Stimulated activated CD4-positive, alpha-beta T cell treated with anti-CD3 and anti-CD28 coated beads, Interleukin-1b, Interleukin-23, amount 100 ng/mL, for 48 hours (primary cell): ENCODE measurements at regions not wholly inside any gene's neighbourhood (a gene's known extent, or its start where the extent isn't known, plus 50 kb on each side); places are given as distances from the start of the nearest gene placed in this dataset.

Experiments used
- DNase-seq: peaks from one replicate; pipeline ENCODE4 v3.0.0-alpha.2; 2020

- DNase-seq = no peak
Measured at GRCh38 chr3:30341079-30341478, 265.3 kb upstream of the TGFBR2 start.

- DNase-seq = no peak
Measured at GRCh38 chr3:30341851-30342250, 264.6 kb upstream of the TGFBR2 start.

- DNase-seq = peak; percentile 24
Measured at GRCh38 chr3:30342318-30343060, 263.9 kb upstream of the TGFBR2 start.

GRCh38 chr3:30343067-30343831 lies 263.2 kb upstream of the TGFBR2 start:
- DNase-seq = no peak

- DNase-seq = no peak
Measured at GRCh38 chr3:30343861-30344260, 262.5 kb upstream of the TGFBR2 start.

GRCh38 chr3:30344288-30344687 lies 262.1 kb upstream of the TGFBR2 start:
- DNase-seq = no peak

GRCh38 chr3:30346933-30347320 lies 259.5 kb upstream of the TGFBR2 start:
- no peak for DNase-seq

GRCh38 chr3:30347679-30348216 lies 258.7 kb upstream of the TGFBR2 start:
- DNase-seq = peak; percentile 49

GRCh38 chr3:30349507-30349906 lies 256.9 kb upstream of the TGFBR2 start:
- DNase-seq = no peak

- no peak for DNase-seq
Measured at GRCh38 chr3:30350011-30350410, 256.4 kb upstream of the TGFBR2 start.

GRCh38 chr3:30350901-30351300 lies 255.5 kb upstream of the TGFBR2 start:
- DNase-seq = no peak

- no peak for DNase-seq
Measured at GRCh38 chr3:30352410-30353318, 253.7 kb upstream of the TGFBR2 start.

GRCh38 chr3:30353711-30354467 lies 252.5 kb upstream of the TGFBR2 start:
- DNase-seq = peak; percentile 36

GRCh38 chr3:30354513-30354912 lies 251.9 kb upstream of the TGFBR2 start:
- DNase-seq = no peak

- DNase-seq = no peak
Measured at GRCh38 chr3:30354972-30355371, 251.4 kb upstream of the TGFBR2 start.

GRCh38 chr3:30355622-30356021 lies 250.8 kb upstream of the TGFBR2 start:
- DNase-seq = no peak

- no peak for DNase-seq
Measured at GRCh38 chr3:30356866-30357753, 249.3 kb upstream of the TGFBR2 start.

- DNase-seq = no peak
Measured at GRCh38 chr3:30357897-30358296, 248.5 kb upstream of the TGFBR2 start.

GRCh38 chr3:30358871-30359270 lies 247.5 kb upstream of the TGFBR2 start:
- no peak for DNase-seq

GRCh38 chr3:30368978-30369377 lies 237.4 kb upstream of the TGFBR2 start:
- no peak for DNase-seq

GRCh38 chr3:30370681-30371271 lies 235.6 kb upstream of the TGFBR2 start:
- no peak for DNase-seq
